ENCODE measurements at regions not wholly inside any gene's neighbourhood (a gene's known extent, or its start where the extent isn't known, plus 50 kb on each side); places are given as distances from the start of the nearest gene placed in this dataset.

GRCh38 chr12:34626363-34627157 is 604.3 kb downstream of the ALG10 start:
- no peak for DNase-seq
- POLR2A ChIA-PET, result no interaction called here
- Mint-ChIP-seq H3K4me1 (no peaks in the 10 kb centered on the region), H3K9me3 (peaks cover 5 to 48% (median 16%) of the 10 kb centered on the region in 9 donors), H3K4me3 (no peak overlapping the region), H3K36me3 (no peaks in the 10 kb centered on the region), H3K27me3 (no peaks in the 10 kb centered on the region), H3K27ac (no peak overlapping the region)
- ATAC-seq, result no peak

Data from naive thymus-derived CD8-positive, alpha-beta T cell (primary cell).